Mesodermal cell (in vitro differentiated cells): ENCODE measurements at regions not wholly inside any gene's neighbourhood (a gene's known extent, or its start where the extent isn't known, plus 50 kb on each side); places are given as distances from the start of the nearest gene placed in this dataset.

Experiments
- H3K27ac ChIP-seq: 2 replicates; pipeline ENCODE4 v1.7.0; 2013; ENCODE audit warnings: mild to moderate bottlenecking, low read depth, low read length, moderate library complexity; ENCODE audit not compliant: severe bottlenecking
- H3K36me3 ChIP-seq: 2 replicates; pipeline ENCODE4 v1.7.1; 2013; ENCODE audit warnings: mild to moderate bottlenecking, low read length, moderate library complexity; ENCODE audit not compliant: control insufficient read depth, insufficient read depth
- H3K4me1 ChIP-seq: one replicate; pipeline ENCODE4 v1.7.1; 2013; ENCODE audit warnings: mild to moderate bottlenecking, low read length; ENCODE audit not compliant: insufficient read depth, control insufficient read depth, poor library complexity, severe bottlenecking
- H3K4me3 ChIP-seq: 2 replicates; pipeline ENCODE4 v1.7.0; 2013; ENCODE audit warnings: low read length, control low read depth, mild to moderate bottlenecking; ENCODE audit not compliant: insufficient read depth, poor library complexity, severe bottlenecking; ENCODE audit errors: extremely low read depth
- H3K9me3 ChIP-seq: 2 replicates; pipeline ENCODE4 v1.7.1; 2013; ENCODE audit warnings: mild to moderate bottlenecking, low read length, moderate library complexity; ENCODE audit not compliant: control insufficient read depth
- WGBS, 2 experiments: methylation state at CpG; one replicate each; pipeline ENCODE4 v1.1.5; 2013; ENCODE audit warnings: missing lambda C conversion rate in 2 of 2; ENCODE audit not compliant: insufficient coverage in 2 of 2; 5-methylcytosine and 5-hydroxymethylcytosine counted together

- no peak overlapping the region for H3K4me3 ChIP-seq
- 100% methylated on average over 1 of the region's 2 CpGs; no CpG with 5 or more reads in 1 of the 2 experiments for WGBS, 2 experiments
Measured at GRCh38 chr11:27604416-27604815, 95.8 kb downstream of the BDNF start.

GRCh38 chr11:27603376-27603990 is 96.8 kb downstream of the BDNF start:
- Histone ChIP-seq H3K9me3 (no peaks in the 10 kb centered on the region), H3K4me3 (no peak overlapping the region), H3K36me3 (no peaks in the 10 kb centered on the region), H3K4me1 (no peaks in the 10 kb centered on the region), H3K27ac (no peak overlapping the region)
- WGBS, 2 experiments: 52 to 93% methylated on average over 2 of the region's 6 CpGs

More at GRCh38 chr11:27604416-27604815, 95.8 kb downstream of the BDNF start:
- Histone ChIP-seq H3K27ac (no peak overlapping the region), H3K36me3 (no peaks in the 10 kb centered on the region), H3K9me3 (no peaks in the 10 kb centered on the region), H3K4me1 (no peaks in the 10 kb centered on the region)

- Histone ChIP-seq H3K4me3 (no peak overlapping the region), H3K27ac (no peak overlapping the region), H3K36me3 (no peaks in the 10 kb centered on the region), H3K4me1 (no peaks in the 10 kb centered on the region), H3K9me3 (no peaks in the 10 kb centered on the region)
- WGBS, 2 experiments: 75 to 88% methylated on average over 2 to 3 of the region's 3 CpGs
Measured at GRCh38 chr11:27600656-27601055, 94.1 kb upstream of the LIN7C start.

- Histone ChIP-seq H3K4me1 (no peaks in the 10 kb centered on the region), H3K9me3 (no peaks in the 10 kb centered on the region)
- no CpG with 5 or more reads among the region's 1 CpG for WGBS, 2 experiments
Measured at GRCh38 chr11:27599217-27599616, 92.6 kb upstream of the LIN7C start.

GRCh38 chr11:27596802-27597201 is 90.2 kb upstream of the LIN7C start:
- Histone ChIP-seq H3K9me3 (no peaks in the 10 kb centered on the region), H3K4me3 (no peak overlapping the region), H3K36me3 (no peaks in the 10 kb centered on the region), H3K4me1 (no peaks in the 10 kb centered on the region), H3K27ac (no peak overlapping the region)
- 80% methylated on average over 1 of the region's 2 CpGs; no CpG with 5 or more reads in 1 of the 2 experiments for WGBS, 2 experiments

More at GRCh38 chr11:27599217-27599616, 92.6 kb upstream of the LIN7C start:
- Histone ChIP-seq H3K27ac (no peak overlapping the region), H3K4me3 (no peak overlapping the region), H3K36me3 (no peaks in the 10 kb centered on the region)

- 51 to 60% methylated on average over 2 to 3 of the region's 4 CpGs for WGBS, 2 experiments
- no peaks in the 10 kb centered on the region for H3K9me3 ChIP-seq
- H3K36me3 ChIP-seq: no peaks in the 10 kb centered on the region
Measured at GRCh38 chr11:27596388-27596787, 89.8 kb upstream of the LIN7C start.

GRCh38 chr11:27592098-27592780 is 85.7 kb upstream of the LIN7C start:
- no peaks in the 10 kb centered on the region for H3K4me1 ChIP-seq
- H3K4me3 ChIP-seq: no peak overlapping the region
- no peaks in the 10 kb centered on the region for H3K9me3 ChIP-seq
- no peak overlapping the region for H3K27ac ChIP-seq
- no peaks in the 10 kb centered on the region for H3K36me3 ChIP-seq

More at GRCh38 chr11:27596388-27596787, 89.8 kb upstream of the LIN7C start:
- no peak overlapping the region for H3K4me3 ChIP-seq
- no peaks in the 10 kb centered on the region for H3K4me1 ChIP-seq
- no peak overlapping the region for H3K27ac ChIP-seq

GRCh38 chr11:27582621-27583020 is 76.1 kb upstream of the LIN7C start:
- Histone ChIP-seq H3K4me3 (no peak overlapping the region), H3K36me3 (no peaks in the 10 kb centered on the region), H3K4me1 (no peaks in the 10 kb centered on the region), H3K9me3 (no peaks in the 10 kb centered on the region), H3K27ac (no peak overlapping the region)
- 77% methylated on average over 2 of the region's 4 CpGs; no CpG with 5 or more reads in 1 of the 2 experiments for WGBS, 2 experiments

GRCh38 chr11:27574342-27574741 is 67.8 kb upstream of the LIN7C start:
- no peaks in the 10 kb centered on the region for H3K36me3 ChIP-seq
- 80 to 100% methylated on average over 1 of the region's 3 CpGs for WGBS, 2 experiments
- H3K4me1 ChIP-seq: peaks cover 4% of the 10 kb centered on the region
- H3K27ac ChIP-seq: no peak overlapping the region
- H3K4me3 ChIP-seq: no peak overlapping the region
- no peaks in the 10 kb centered on the region for H3K9me3 ChIP-seq

GRCh38 chr11:27573024-27573423 is 66.5 kb upstream of the LIN7C start:
- Histone ChIP-seq H3K9me3 (no peaks in the 10 kb centered on the region), H3K27ac (no peak overlapping the region), H3K36me3 (no peaks in the 10 kb centered on the region), H3K4me3 (no peak overlapping the region), H3K4me1 (peaks cover 4% of the 10 kb centered on the region)

GRCh38 chr11:27571154-27571810 is 64.7 kb upstream of the LIN7C start:
- Histone ChIP-seq H3K4me1 (peaks cover 4% of the 10 kb centered on the region), H3K4me3 (no peak overlapping the region), H3K9me3 (no peaks in the 10 kb centered on the region), H3K36me3 (no peaks in the 10 kb centered on the region), H3K27ac (peak overlapping the region; percentile 4)
- WGBS, 2 experiments: 63 to 71% methylated on average over 1 of the region's 5 CpGs
